Esophagus muscularis mucosa (tissue), 4 donors: ENCODE measurements at regions not wholly inside any gene's neighbourhood (a gene's known extent, or its start where the extent isn't known, plus 50 kb on each side); places are given as distances from the start of the nearest gene placed in this dataset.

ENCODE experiments used
- CTCF ChIP-seq, 3 experiments: fragments of 200-600 bp in 2 of 3; fragments of 450-650 bp in 1 of 3; sonication (generic) in 2 of 3; IDR thresholded peaks; one replicate each; pipeline ENCODE4 v1.5.1; 2017 to 2019; ENCODE audit warnings: antibody characterized with exemption in 3 of 3, mild to moderate bottlenecking in 2 of 3, moderate library complexity in 1 of 3
- EP300 ChIP-seq: sonication (generic); formaldehyde crosslinking; IDR thresholded peaks from one replicate; pipeline ENCODE4 v1.6.1; 2017; ENCODE audit warnings: antibody characterized with exemption
- POLR2AphosphoS5 ChIP-seq, 2 donors: sonication (generic); formaldehyde crosslinking; IDR thresholded peaks; one replicate each; pipeline ENCODE4 v1.6.1; 2017; ENCODE audit warnings: antibody characterized with exemption in 2 of 2

GRCh38 chr13:78036841-78037240 lies 118.2 kb upstream of the EDNRB start:
- no peak for TF ChIP-seq CTCF (IDR thresholded peaks at IDR 0.05)
- no peak for TF ChIP-seq POLR2AphosphoS5 (IDR thresholded peaks at IDR 0.05)
- no peak for TF ChIP-seq EP300
